SW 1271 (cell line): ENCODE measurements at regions not wholly inside any gene's neighbourhood (a gene's known extent, or its start where the extent isn't known, plus 50 kb on each side); places are given as distances from the start of the nearest gene placed in this dataset.
"Not testable (repeated sequence)": the region's sequence is repeated elsewhere in the genome, so short reads cannot be mapped to it uniquely, and the experiment has no call there.

Experiments
- DNase-seq, 2 experiments: peaks; one replicate each; lab custom pipeline; 2025; lab: John Stamatoyannopoulos, UW

- no peak for DNase-seq
Measured at GRCh38 chr16:58963479-58963878, 229.4 kb upstream of the GOT2 start.

GRCh38 chr16:58962811-58963210, 228.7 kb upstream of the GOT2 start:
- DNase-seq: no peak

- DNase-seq: no peak
Measured at GRCh38 chr16:58960484-58960883, 226.4 kb upstream of the GOT2 start.

GRCh38 chr16:58960034-58960433, 225.9 kb upstream of the GOT2 start:
- DNase-seq: no peak

GRCh38 chr16:58958749-58959148, 224.6 kb upstream of the GOT2 start:
- DNase-seq: no peak

GRCh38 chr16:58948244-58948643, 214.1 kb upstream of the GOT2 start:
- no peak for DNase-seq

- no peak for DNase-seq
Measured at GRCh38 chr16:58940609-58941008, 206.5 kb upstream of the GOT2 start.

- DNase-seq: no peak
Measured at GRCh38 chr16:58938811-58939210, 204.7 kb upstream of the GOT2 start.

- DNase-seq: no peak
Measured at GRCh38 chr16:58937661-58938060, 203.5 kb upstream of the GOT2 start.

GRCh38 chr16:58933186-58933585, 199.1 kb upstream of the GOT2 start:
- DNase-seq: no peak

GRCh38 chr16:58931436-58931835, 197.3 kb upstream of the GOT2 start:
- no peak for DNase-seq

GRCh38 chr16:58923094-58923493, 189.0 kb upstream of the GOT2 start:
- DNase-seq: no peak

- DNase-seq: no peak
Measured at GRCh38 chr16:58913456-58913855, 179.3 kb upstream of the GOT2 start.

- no peak for DNase-seq
Measured at GRCh38 chr16:58912571-58912970, 178.5 kb upstream of the GOT2 start.

GRCh38 chr16:58906981-58907715, 173.0 kb upstream of the GOT2 start:
- no peak for DNase-seq

GRCh38 chr16:58904291-58904690, 170.2 kb upstream of the GOT2 start:
- DNase-seq: no peak

- no peak for DNase-seq
Measured at GRCh38 chr16:58889516-58889915, 155.4 kb upstream of the GOT2 start.

GRCh38 chr16:58885528-58886170, 151.5 kb upstream of the GOT2 start:
- DNase-seq: no peak

GRCh38 chr16:58884141-58884540, 150.0 kb upstream of the GOT2 start:
- no peak for DNase-seq

GRCh38 chr16:58883131-58883530, 149.0 kb upstream of the GOT2 start:
- DNase-seq: no peak

- DNase-seq: no peak
Measured at GRCh38 chr16:58882292-58882691, 148.2 kb upstream of the GOT2 start.

GRCh38 chr16:58878641-58879040, 144.5 kb upstream of the GOT2 start:
- DNase-seq: not testable (repeated sequence)

- no peak for DNase-seq
Measured at GRCh38 chr16:58866935-58867334, 132.8 kb upstream of the GOT2 start.

GRCh38 chr16:58863761-58864160, 129.6 kb upstream of the GOT2 start:
- no peak for DNase-seq
